ENCODE measurements at regions not wholly inside any gene's neighbourhood (a gene's known extent, or its start where the extent isn't known, plus 50 kb on each side); places are given as distances from the start of the nearest gene placed in this dataset.

GRCh38 chr3:43213631-43214030 is 72.7 kb upstream of the SNRK start:
- BruUV-seq (replicated peaks): no TSS peak
- in situ Hi-C loops (cut with HindIII; ENCODE audit: low pct_unique_long_range_greater_than_20kb, low sequenced_read_pairs) (no loop called here), intact Hi-C loops (cut with micrococcal nuclease; ENCODE audit: unreplicated experiment) (no loop called here)
- DNase-seq (ENCODE audit: low read depth, low spot score) (no peak), ATAC-seq (no peak)
- ChIA-PET CTCF (no interaction called here), POLR2A (no interaction called here)
- no peaks in the 10 kb centered on the region for H3K27me3 ChIP-seq (ENCODE audit: control insufficient read depth, insufficient read depth, low read length)
- no peaks in the 10 kb centered on the region for H3K9me3 ChIP-seq (ENCODE audit: control insufficient read depth, insufficient read depth, low read depth, low read length)
- H3K4me1 ChIP-seq (ENCODE audit: control insufficient read depth, insufficient read depth, low read length): no peaks in the 10 kb centered on the region
- TF ChIP-seq REST (IDR thresholded peaks at IDR 0.05; ENCODE audit: insufficient read depth in 1 of 2, low read depth in 2 of 2, low read length in 1 of 2) (no peak), POLR2AphosphoS5 (IDR thresholded peaks at IDR 0.05; ENCODE audit: low read depth, low read length) (no peak), TCF7L2 (IDR thresholded peaks at IDR 0.05; ENCODE audit: low read depth, low read length) (no peak)
- no peak overlapping the region for H3K27ac ChIP-seq (ENCODE audit: low read length)
- no peaks in the 10 kb centered on the region for H3K36me3 ChIP-seq (ENCODE audit: control insufficient read depth, insufficient read depth, low read length)
- H3K4me3 ChIP-seq (ENCODE audit: low read depth in 2 of 2, low read length in 2 of 2): no peak overlapping the region

- Histone ChIP-seq H3K36me3 (ENCODE audit: control insufficient read depth, insufficient read depth, low read length) (no peaks in the 10 kb centered on the region), H3K4me1 (ENCODE audit: control insufficient read depth, insufficient read depth, low read length) (no peaks in the 10 kb centered on the region), H3K4me3 (ENCODE audit: low read depth in 2 of 2, low read length in 2 of 2) (no peak overlapping the region), H3K27me3 (ENCODE audit: control insufficient read depth, insufficient read depth, low read length) (no peaks in the 10 kb centered on the region), H3K9me3 (ENCODE audit: control insufficient read depth, insufficient read depth, low read depth, low read length) (no peaks in the 10 kb centered on the region), H3K27ac (ENCODE audit: low read length) (no peak overlapping the region)
- in situ Hi-C loops (cut with HindIII; ENCODE audit: low pct_unique_long_range_greater_than_20kb, low sequenced_read_pairs): no loop called here
- DNase-seq (ENCODE audit: low read depth, low spot score): no peak
- POLR2A ChIA-PET: no interaction called here
- ATAC-seq: no peak
- intact Hi-C loops (cut with micrococcal nuclease; ENCODE audit: unreplicated experiment): no loop called here
- no TSS peak for BruUV-seq (replicated peaks)
- CTCF ChIA-PET: no interaction called here
- TF ChIP-seq CTCF (IDR thresholded peaks at IDR 0.05) (no peak), TCF7L2 (IDR thresholded peaks at IDR 0.05; ENCODE audit: low read depth, low read length) (no peak), REST (IDR thresholded peaks at IDR 0.05; ENCODE audit: insufficient read depth in 1 of 2, low read depth in 2 of 2, low read length in 1 of 2) (no peak), POLR2AphosphoS5 (IDR thresholded peaks at IDR 0.05; ENCODE audit: low read depth, low read length) (no peak), SIN3A (IDR thresholded peaks at IDR 0.05; ENCODE audit: borderline replicate concordance, insufficient read depth, low read depth, low read length) (no peak)
These were observed 73.3 kb upstream of the SNRK start for GRCh38 chr3:43212914-43213611.
